GM21723 (cell line): ENCODE measurements at regions not wholly inside any gene's neighbourhood (a gene's known extent, or its start where the extent isn't known, plus 50 kb on each side); places are given as distances from the start of the nearest gene placed in this dataset.

ENCODE experiments used
- ATAC-seq: cut with Tn5 transposase; IDR thresholded peaks from one replicate; pipeline ENCODE4 v1.9.1; 2021; ENCODE audit warnings: mild to moderate bottlenecking, moderate library complexity; ENCODE audit not compliant: unreplicated experiment

DNA sequence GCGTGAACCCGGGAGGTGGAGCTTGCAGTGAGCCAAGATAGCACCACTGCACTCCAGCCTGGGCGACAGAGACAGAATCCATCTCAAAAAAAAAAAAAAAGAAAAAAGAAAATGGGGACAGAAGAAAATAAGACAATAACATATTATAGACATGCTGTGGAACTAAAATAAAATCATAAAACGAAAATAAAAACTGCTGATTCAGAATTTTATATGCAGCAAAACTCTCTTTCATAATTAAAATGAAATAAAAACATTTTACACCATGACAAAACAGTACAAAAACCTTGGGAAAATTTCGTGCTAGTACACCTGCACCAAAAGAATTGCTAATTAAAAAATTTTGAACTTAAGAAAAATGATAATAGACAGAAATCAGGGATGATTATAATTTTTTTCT lies 2245.1 kb downstream of the PCDH9 start:
- ATAC-seq = no peak

DNA sequence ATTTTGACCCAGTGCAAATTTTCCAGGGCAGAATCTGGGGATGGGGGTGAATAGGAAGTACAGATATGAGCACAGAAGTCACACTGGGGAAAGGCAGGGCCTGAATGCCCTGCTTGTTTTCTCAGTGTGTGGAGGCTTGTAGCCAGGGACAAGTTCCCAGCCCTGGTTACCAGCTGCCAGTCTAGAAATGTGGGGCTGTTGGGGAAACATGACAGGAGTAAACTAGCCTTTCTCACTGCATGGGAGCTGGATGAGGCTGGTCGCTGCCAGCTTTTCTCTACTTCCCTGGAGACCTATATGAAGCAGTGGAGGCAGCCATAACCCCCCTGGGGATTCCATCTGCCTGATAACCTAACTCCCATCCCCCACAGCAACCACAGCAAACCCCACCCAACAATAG lies 2267.7 kb downstream of the PCDH9 start:
- ATAC-seq = no peak

DNA sequence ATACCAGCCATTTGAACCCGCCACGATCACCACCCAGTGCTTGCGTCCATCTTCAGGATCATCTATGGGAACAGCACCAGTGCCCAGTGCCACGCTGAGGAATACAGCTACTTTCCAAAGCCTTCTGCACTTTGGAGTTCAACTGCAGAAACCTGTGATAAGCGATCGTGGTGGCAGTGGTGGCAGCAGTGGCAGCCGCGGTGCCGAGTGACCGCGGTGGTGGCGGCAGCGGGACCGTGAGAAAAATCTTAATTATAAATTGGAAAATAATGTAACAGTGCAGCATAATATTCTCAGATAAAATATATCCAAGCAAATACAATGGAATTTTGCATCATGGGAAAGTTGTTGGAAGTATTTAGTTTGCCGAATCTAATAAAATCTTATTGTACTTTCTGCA lies 2270.9 kb downstream of the PCDH9 start:
- ATAC-seq = no peak

DNA sequence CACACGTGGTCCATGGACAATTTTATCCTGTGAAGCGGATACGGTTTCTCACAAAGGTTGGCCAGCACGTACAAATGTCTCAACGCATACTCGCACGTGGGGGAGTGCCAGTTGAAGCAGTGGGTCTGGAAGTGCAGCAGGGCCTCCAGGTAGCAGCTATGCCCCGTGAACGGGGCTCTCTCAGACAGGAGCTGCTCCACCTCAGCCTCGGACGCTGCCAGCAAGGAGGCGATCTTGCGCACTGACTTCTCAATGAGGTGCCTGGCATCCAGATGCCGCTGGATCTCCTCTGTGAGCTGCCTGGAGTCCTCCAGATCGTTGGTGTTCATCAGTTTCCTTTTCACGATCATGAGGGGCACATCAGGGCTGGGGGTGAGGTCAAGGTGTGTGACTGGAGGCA lies 2272.0 kb downstream of the PCDH9 start:
- ATAC-seq = no peak

DNA sequence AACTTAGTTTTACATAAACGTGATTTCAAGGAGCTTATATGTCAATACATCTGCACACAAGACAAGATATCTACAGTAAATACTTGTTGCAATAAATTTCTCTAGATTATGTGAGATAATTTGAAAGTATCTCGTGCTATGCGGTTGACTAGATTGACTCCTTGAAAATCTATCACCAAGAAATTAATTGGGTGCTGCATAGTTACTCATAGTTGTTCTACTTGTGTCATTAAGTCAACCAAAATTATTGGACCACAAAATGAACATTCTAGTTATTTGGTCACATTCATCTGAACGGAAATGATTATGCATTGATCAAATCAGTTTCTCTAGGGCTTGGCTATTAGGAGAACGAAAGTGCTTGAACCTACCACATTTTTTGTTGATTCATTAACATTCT lies 2291.5 kb downstream of the PCDH9 start:
- no peak for ATAC-seq

DNA sequence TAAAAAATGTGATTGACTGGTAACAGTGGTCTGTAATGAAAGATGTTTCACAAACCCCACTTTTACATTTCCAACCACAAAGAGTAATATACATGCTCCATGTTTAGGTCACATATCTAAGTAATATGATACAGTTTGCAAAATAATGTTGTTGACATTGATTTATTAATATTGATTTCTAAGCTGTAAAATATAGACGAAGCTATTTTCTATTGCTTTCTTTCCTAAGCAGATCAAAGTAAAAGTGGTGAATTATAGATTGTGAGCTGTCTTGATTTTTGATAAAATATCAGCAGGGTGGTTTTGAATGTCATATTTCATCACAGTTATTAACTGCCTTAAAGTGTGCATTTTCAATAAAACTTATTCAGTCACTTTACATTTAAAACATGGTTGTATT lies 2292.8 kb downstream of the PCDH9 start:
- no peak for ATAC-seq

DNA sequence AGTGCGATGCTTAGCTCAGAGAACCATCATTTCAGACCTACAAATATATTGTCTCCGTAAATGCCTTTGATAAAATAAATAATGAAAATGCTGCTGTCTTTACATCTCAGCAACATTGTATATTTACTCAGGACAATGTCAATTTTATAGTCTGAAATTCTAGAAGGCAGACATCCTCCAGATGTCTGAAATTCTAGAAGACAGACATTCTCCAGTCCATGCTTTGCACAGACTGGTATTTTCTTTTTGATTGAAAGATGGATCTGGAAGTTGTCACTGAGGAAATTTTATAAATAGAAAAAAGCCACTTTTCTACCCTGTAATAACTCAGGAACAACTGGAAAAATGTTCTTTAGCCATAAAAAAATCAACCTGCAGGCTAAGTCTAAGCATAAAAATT lies 2293.3 kb downstream of the PCDH9 start:
- ATAC-seq = no peak

DNA sequence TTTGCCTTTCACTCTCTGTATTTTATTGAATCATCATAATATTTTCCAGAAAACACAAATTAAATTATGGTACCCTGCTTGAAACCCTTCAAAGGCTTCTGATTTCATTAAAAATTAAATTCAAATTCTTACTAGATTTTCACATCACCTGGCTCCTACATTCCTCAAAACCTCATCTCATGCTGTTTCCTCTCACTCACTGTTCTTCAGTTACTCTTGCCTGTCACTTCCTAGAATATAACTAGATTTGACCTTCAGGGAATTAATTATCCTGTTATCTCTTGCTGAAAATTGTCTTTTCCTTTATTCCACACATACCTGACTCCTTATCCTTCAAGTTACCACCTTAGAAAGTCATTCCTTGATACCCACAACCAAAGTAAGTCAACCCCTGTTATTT lies 2294.7 kb downstream of the PCDH9 start:
- no peak for ATAC-seq

DNA sequence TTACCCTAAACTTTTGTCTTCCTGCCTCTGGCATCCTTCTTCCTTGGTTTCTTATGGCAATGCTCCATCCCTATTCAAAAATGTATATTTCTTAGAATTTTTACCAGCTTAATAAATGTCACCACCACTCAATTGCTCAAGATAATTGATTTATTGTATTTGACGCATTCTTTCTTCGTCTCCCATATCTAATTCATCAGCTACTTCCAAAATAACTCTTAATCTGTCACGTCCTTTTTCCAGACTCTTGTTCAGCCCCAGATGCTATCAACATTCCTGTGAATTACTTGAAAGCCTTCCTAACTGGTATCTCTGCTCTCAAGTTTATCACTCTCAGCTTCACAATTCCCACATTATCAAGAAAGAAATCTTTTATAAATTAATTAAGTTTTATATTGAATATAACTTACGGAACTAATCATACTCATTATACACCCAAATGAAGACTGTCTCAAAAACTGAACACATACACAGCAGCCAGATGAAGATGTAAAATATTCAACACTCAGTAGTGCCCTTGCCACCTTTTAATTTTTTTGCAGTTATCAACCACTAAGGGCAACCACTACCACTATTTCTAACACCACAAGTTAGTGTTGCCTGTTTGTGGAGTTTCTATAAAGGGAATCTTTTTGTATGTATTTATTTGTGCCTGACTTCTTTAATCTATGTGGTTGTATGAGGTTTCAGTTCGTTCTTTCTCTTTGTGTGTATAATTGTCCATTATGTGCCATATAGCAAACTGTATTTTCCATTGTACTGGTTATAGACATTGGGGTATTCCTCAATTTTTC lies 2295.4 kb downstream of the PCDH9 start:
- no peak for ATAC-seq

DNA sequence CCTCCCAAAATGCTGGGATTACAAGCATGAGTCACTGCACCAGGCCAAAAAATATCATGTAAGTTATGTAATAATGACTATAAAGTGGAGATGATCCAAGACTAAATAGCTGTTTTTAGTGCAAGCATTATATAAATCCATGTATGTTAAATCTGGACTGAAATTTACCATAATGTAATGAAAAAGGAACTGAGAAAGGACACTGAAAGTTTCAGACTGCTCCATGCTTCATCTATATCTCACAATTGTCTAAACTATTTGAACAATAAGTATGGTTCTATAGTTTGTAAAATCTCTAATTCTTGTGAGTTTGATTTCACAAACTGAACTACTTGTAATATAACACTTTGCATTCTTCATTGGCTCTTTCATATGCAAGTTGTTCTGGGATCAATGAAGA lies 2299.5 kb downstream of the PCDH9 start:
- no peak for ATAC-seq

DNA sequence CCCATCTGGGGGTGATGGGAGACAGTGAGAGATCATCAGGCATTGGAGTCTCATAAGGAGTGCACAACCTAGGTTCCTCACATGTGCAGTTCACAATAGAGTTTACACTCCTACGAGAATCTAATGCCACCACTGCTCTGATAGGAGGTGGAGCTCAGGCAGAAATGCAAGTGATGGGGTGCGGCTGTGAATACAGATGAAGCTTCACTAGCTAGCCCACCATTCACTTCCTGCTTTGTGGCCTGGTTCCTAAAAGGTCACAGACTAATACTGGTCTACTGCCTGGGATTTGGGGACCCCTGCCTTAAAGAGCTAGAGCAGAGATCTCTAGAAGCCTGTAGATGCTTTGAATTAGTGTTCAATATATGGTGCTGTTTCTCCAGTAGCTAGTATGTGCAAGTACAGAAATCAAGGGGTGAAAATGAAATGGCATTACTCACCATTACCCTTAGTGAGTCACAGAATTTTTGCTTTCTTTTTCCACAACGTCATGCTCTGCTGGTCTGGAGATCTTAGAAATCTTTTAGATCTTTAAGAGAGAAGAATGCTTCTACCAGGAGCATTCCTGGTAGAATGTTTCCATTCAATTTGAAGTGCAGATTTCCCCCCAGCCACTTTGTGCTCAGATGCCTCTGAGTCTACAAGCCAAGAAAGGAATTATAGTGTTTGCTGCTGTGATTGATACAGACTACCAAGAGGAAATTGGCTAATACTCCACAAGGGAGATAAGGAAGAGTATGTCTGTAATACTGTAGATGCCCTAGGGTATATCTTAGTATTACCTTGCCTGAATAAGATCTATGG lies 2301.2 kb downstream of the PCDH9 start:
- no peak for ATAC-seq

DNA sequence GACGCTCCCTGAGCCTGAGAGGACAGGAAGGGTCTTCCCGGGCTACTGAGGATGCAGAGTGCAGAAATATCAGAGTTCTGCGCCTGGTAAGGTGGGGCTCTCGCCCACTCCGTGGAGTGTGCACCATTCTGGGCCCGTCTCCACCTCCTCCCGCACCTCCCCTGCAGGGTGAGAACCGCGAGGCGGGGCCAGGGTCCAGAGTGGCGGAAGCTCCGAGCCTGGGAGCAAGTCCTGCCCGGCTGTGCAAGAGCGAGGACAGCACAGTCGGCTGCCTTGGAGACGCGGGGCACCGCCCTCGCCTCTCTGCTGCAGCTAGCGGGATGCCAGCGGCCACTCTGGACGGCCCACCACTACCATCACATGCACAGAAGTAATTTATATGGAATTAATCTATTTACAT lies 2304.4 kb downstream of the PCDH9 start:
- ATAC-seq = no peak

DNA sequence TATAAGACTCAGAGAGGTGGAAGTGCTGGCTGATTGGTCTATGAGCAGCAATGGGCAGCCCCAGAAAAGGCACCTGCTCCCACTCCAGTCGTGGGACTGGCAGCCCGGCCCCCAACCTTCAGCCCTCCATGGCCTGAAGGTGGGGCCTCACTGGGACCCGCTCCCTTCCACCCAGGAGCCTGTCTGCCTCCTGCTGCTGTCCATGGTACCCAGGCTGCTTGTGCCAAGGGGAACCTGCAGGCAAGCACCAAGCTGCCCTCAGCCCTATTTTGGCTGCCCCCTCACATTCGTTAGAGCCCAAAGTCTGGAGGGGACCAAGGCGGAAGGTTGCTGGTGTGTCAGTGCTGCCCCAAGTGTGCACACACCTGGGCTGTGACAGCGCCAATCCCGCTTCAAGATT lies 2304.9 kb downstream of the PCDH9 start:
- ATAC-seq = no peak

DNA sequence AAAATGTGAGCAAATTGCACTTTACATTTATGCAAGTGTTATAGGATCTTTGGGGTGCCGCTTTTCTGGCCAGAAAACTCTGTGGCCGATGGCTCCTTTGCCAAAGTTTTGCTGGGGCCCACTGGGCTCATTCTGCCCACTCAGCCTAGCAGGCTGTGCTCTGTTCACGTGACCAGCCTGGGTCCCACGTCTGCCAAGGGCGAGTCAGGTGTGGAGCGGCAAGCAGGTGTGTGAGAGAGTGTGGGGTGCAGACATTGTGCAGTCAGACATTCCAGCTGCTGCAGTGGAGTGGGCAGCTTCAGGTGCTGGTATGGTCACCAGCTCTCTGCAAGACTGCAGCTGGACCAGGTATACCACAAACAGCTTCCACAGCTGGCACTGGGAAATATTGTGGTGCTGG lies 2305.7 kb downstream of the PCDH9 start:
- ATAC-seq = no peak

DNA sequence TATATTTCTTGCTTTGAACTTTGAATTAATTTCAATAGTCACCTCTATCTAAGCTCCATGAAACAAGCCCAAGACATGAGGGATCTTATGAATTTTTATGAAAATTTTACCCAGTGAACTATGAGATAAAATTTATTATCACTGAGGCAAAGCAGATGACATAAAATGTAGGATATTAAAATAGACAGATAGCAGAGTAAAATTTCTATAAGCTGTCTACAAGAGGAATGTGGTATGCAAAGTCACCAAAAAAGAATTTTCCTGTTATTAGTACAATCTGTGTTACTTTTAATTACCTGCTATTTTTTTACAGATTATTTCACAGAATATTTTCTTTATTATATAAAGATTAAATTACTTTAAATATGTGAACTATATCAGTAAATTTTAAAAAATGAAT lies 2312.6 kb downstream of the PCDH9 start:
- ATAC-seq = no peak

DNA sequence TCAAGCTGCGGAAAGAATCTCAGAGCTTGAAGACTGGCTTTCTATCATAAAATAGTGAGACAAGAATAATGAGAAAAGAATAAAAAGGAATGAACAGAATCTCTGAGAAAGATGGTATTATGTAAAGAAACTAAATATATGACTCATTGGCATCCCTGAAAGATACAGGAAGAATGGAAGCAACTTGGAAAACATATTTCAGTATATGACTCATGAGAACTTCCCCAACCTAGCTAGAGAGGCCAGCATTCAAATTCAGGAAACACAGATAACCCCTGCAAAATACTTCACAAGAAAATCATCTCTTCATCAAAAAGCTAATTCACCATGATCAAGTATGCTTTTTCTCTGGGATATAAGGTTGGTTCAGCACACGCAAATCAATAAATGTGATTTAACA lies 2318.0 kb downstream of the PCDH9 start:
- no peak for ATAC-seq

DNA sequence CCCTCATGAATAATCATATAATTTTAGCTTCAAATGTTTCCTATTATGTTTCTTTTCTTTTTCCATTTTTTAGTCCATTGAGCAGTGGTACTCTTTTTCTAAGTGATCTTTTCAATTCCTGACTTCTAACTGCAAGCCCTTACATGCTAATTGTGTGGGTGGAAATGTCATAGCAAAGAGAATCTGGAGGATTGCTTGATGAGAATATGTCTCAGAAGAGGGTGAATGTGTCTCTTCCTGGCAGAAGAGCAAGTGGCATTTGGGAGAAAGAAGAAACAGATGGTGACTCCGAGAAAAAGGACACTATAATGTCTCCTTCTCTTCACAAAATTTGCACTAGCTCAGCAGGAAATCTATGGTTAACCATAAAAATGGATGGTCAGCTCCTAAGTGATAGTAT lies 2320.0 kb downstream of the PCDH9 start:
- no peak for ATAC-seq

DNA sequence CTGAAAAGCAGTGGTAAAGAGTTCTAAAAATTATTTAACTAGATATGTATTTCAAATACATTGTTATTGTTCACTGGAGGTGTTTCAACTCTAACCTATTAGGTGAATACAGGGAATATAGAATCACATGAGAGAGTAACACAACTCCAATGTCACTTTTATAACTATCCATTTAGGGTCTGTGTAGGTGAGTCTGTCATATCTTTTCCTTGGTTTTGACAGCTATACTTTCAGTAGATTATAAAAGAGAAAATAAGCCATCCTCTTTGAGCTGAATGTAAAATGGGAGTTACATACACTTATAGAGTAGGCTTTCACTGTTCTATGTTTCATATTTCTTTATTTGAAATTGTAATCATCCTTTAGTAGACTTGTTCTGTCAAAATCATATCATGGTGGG lies 2321.0 kb downstream of the PCDH9 start:
- no peak for ATAC-seq

DNA sequence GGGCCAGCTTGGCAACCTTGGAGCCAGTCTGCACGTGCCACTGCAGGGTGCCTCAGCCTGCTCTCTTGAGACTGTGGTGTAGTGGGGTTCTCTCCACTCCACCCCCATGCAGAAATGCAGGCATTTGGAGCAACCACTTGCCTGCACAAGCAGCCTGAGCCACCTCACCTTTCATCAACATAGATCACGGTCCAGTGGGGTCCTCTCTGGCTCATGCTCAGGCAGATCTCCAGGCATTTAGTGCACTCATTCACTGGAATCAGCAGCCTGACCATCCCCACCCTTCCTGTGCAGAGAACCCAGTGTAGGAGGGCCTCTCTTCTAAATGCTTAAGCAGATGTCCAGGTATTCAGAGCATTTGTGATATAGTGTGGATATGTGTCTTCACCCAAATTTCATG lies 2330.1 kb downstream of the PCDH9 start:
- no peak for ATAC-seq

DNA sequence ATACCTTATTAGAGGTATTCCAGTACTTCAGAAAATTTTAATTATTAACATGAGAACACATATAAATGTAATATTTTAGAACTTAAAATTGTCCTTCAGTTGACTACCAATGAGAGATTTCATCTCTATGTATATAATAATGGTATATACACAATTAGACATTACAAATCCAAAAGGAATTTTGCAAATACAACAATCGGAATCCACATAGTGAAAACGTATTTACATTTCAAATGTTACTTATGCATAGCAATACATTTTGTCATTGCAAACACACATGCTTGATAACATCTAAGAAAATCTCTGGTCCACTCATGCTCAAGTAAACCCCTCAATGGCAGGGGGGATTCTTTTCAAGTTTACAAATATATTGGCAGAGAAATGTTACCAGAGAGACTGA lies 2345.2 kb downstream of the PCDH9 start:
- ATAC-seq = no peak

DNA sequence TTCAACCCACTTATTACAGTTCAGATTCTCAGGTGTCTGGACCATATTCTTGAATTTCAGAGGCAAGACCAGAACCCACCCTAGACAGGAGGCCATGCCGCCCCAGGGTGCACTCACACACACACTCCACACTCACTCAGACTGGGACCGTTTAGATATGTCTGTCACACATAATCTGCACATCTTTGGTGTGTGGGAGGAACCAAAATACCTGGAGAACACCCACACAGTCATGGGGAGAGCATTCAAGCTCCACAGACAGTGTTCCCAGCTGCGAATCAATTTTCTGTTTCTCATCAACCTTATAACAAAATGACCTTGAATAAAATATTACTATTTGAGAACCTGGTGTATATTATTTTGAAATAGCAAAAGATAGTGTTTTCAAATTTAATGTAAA lies 2353.0 kb downstream of the PCDH9 start:
- ATAC-seq = no peak

DNA sequence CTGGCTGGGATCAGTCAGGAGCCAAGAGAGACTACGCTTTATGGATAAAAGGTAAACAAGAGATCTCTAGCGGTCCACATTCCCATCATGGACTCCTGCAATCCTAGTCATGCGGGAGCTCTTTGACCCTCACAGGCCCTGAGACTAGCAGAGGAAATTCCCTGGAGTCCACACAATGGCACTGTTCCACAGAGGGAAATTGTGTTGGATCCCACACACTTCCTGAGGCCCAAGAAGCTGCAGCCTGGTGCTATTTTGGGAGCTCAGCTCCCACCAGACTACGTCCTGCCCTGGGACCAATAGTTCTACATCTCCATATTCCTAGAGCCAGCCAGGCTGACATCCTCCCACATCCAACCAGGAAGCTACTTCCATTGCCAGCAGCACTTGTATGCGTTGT lies 2358.4 kb downstream of the PCDH9 start:
- ATAC-seq = no peak

DNA sequence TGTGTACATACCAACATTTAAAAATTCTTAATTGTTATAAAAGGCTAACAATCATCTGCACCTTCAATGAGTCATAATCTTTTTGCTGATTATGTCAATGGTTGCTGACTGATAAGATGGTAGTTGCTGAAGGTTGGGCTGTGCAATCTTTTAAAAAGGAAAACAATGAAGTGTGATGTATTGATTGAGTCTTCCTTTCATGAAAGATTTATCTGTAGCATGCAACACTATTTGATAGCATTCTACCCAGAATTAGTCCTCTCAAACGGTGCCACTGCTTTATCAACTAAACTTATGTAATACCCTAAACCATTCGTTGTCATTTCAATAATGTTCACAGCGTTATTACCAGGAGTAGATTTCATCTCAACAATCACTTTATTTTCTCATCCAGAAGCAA lies 2360.6 kb downstream of the PCDH9 start:
- ATAC-seq = no peak
